ENCODE measurements at regions not wholly inside any gene's neighbourhood (a gene's known extent, or its start where the extent isn't known, plus 50 kb on each side); places are given as distances from the start of the nearest gene placed in this dataset.
"Not testable (repeated sequence)": the region's sequence is repeated elsewhere in the genome, so short reads cannot be mapped to it uniquely, and the experiment has no call there.

DNA sequence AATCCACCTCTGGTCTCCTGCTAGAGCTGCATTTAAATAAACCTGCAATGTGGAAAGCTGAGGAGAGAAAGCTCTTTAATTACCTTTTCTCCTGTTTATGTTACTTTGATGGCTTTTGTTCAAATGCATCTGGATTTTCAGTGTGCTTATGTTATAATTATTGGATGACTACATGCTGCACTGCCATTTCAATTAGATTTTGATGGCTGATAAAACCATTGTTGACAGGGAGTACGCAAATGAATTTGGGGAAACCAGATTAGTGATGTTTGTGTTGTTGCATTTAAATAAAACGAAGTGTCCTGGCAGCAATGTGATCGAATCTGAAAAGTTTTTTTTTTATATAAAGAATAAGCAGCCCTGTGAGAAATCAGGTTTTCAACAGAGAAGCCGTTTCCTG, 799.8 kb downstream of the DIAPH3 start:
- no peak for DNase-seq (ENCODE audit: low read depth)

DNA sequence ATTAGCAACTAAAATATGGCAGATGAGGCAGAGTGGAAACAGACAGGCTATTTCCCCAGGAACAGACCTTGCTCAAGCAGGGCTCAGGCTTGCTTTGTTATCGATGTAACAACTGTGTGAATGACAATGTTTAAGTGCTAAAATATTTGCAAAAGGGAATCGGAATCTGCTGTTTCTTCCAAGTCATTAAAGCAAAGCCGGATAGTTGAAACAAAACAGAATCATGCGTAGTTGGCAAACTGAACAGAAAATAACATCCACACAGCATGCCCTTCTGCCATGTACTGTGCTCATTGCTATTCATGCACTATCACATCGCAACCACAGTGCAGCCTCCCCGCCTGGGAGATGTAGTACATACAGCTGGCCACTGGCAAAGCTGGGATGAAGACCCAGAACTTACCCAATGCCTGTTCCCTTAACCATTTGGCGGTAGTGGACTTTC, 799.1 kb downstream of the DIAPH3 start:
- DNase-seq (ENCODE audit: low read depth): no peak

DNA sequence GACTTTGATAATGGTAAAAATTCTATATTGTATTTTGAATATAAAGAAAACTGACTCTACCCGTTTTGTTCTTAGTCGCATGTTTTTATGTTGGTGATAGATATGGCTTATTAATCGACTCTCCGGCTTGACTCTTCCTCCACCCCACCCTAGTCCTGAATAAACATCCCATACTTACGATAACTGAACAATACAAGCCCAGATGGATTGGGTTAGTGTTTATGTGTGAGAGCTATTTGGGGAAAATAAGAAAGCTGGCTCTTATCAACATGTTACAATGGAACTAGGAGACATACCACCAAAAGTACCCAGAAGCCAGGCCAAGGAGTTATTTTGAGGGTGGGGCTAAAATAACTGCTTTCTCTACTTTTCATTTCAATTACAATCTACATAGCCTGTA, 796.3 kb downstream of the DIAPH3 start:
- DNase-seq (ENCODE audit: low read depth): no peak

DNA sequence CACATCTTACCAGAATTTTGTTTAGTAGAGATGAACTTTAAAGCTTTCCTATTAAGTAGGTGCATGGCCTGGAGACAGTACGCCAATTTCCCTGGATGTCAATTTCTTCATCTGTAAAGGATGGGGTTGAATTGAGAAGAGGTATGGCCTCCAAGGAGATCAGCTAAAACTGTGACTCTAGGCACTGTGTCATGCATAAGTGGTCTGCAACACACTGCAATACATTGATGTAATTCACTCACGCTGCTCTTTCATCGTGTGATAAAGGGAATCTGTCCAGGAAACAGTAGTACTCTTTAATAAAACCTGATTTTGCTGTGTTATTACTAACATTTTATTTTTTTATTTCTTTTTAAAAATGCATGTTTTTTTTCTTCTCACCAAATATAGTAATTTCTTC, 795.8 kb downstream of the DIAPH3 start:
- no peak for DNase-seq (ENCODE audit: low read depth)

DNA sequence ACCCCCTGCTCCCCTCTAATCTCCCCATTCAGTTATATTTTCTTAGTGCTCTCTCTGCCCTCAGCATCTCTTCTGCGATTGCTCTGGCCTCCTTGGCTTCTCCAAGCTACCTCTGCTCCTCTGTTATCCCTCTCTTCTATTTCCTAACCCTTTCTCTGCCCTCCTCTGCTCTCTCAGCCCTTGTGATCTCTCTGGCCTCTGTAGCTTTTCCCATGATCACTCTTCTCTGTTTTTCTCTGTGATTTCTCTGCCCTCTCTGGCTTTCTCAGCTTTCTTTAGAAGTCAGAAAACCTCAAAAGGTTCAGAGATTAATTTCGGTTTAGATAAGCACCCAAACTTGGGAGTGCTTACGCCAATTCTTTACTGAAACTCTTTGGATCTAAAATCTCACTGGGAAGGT, 795.0 kb downstream of the DIAPH3 start:
- no peak for DNase-seq (ENCODE audit: low read depth)

DNA sequence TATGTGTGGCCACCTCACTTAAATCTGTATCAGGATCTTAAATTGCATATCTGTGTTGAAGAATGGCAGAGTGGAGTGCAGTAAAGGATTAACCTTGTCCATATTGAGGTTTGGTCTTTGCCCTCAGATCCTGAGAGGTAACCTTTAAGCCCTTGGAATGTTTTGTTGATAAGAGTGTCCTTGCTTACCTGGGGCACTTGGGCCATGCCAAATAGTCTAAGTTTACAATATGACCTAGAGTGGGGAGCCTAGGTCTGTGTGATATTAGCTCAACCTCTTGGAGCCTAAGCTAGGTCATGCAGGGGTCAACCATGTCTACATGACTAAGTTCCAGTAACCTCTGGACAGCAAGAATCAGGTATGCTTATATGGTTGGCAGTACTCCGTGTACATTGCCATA, 792.5 kb downstream of the DIAPH3 start:
- no peak for DNase-seq (ENCODE audit: low read depth)

DNA sequence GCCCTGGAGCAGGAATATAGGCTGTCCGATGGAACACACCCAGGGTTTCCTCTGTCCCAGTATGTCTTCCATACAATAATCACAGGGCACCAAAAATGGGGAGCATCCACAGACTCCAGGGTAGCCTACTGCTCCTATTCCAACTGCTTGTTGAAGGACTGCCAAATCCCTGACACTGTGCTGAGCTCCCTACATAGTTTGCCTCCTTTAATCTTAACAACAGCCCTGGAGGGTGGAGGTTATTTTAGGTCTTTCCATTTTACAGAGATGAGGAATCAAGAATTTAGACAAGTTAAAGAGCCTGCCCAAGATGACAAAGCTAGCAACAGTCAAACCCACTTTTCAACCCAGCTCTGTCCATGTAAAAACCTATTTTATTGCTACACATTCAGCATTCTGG, 790.4 kb downstream of the DIAPH3 start:
- DNase-seq (ENCODE audit: low read depth): no peak

DNA sequence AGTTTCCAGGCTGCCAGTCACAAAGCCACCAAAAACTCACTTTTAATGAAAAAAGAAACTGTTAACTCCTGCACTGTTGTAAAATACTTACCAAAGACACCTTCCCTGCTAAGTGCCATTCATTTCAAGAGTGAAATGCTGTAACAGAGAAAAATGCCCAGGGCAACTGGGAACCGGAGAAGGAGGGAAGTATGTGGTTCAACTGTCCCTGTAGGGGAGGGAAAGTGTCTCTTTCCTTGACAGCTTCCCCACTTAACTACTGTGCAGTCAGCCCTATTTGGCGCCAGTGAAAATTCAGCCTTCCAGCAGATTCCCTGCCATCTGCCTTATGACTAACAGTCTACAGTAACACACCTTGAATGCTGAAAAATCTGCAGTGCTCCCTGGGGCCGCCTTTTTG, 789.0 kb downstream of the DIAPH3 start:
- DNase-seq (ENCODE audit: low read depth): no peak

DNA sequence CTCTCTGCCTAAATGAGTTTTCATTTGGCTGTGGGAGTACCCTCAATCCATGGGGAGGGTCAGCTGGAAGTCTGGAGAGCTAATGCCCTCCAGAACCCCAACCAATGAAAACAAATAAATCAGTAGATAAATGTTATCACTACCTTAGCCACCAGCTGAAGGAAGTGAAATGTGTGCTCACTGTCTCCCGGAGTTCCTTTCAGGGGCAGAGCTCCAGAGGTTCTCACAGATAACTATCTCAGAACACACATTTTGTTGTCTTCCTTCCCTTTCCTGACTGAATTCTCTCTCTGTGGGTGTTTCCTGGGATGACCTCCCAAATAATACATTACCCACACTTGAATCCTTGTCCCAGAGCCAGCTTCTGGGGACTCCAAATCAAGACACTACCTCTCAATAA, 779.6 kb downstream of the DIAPH3 start:
- DNase-seq (ENCODE audit: low read depth): no peak

DNA sequence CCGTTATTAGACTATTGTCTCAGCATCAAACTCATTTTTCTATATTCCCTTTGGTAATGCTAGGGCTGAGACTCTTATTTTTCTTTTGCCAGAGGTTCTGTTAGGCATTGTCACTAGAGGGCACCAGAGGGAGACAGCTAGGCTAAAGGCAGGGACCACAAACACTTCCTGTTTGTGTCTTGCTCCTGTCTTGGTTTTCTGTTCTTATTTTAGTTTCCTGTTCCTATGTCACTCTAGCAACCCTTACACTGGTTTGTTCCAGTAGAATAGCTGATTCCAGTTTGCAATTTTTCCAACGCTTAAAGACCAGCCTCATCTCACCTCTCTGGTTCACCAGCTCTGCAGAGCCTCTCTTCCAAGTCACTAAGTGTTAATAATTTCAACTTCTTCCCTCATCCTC, 772.0 kb downstream of the DIAPH3 start:
- peak; percentile 4 for DNase-seq (ENCODE audit: low read depth)

DNA sequence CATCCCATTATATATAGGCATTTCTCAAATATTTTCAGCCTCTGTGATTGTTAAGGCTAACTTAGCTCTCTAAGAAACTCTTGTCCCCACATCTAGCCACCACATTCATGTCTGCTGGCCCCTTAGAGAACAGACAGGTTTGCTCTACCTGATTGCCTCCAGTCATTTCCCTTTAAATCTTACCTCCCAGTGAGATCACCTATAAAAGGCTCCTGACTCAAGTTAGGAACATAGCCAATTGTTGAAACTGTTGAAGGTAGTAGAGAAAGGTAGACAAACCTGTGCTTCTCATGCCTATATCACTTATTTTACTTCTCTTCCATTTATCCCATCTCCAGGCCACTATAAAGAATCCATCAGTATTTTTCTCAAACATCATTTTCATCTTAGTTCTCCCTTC, 771.4 kb downstream of the DIAPH3 start:
- DNase-seq (ENCODE audit: low read depth): no peak

DNA sequence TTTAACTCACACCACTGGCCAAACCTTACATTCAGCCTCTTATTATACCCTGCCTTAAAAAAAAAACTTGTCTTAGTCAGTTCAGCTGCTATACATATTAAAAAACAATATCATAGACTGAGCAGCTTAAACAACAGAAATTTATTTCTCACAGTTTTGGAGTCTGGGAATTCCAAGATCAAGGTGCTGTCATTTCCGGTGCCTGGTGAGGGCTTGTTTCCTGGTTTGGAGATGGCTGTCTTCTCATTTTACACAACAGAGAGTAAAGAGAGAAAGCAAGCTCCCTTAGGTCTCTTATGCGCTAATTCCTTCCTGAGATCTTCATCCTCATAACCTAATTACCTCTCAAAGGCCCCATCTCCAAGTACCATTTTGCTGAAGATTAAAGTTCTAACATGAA, 769.2 kb downstream of the DIAPH3 start:
- no peak for DNase-seq (ENCODE audit: low read depth)

DNA sequence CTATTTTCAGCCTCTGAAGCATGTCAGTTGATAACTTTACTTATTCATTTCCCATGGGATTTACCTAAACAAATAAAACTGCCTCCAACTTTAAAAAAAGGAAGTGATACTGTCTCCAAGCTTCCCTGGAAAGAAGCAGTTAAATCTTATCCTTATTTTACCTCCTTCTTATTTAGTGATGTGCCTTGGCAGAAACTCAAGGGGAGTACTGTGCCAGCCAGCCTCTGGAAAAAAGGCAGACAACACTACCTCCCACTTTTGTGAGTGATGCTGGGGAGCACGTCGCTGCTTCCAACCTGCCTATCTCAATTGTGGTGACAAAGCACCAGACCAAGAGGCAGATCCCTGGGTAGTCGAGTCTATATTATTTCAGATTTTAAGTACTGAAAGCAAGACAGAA, 765.6 kb downstream of the DIAPH3 start:
- DNase-seq (ENCODE audit: low read depth): no peak

DNA sequence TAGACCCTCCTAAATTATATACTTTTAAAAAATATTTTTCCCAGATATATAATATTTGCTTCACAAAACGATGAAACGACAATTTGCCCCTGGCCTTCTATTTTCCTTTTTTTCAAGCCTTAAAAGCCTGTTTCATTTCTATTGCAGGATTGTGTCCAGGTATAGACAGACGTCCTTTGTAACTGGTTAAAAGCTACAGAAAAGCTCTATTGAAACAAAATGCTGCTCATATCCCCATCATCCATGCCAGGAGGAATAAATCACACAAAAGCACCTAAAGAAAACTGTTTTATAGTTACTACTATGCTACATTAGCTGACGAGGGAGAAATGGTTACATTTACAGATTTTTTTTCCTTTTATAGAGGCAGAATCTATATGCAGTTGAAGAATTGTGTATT, 765.1 kb downstream of the DIAPH3 start:
- no peak for DNase-seq (ENCODE audit: low read depth)

DNA sequence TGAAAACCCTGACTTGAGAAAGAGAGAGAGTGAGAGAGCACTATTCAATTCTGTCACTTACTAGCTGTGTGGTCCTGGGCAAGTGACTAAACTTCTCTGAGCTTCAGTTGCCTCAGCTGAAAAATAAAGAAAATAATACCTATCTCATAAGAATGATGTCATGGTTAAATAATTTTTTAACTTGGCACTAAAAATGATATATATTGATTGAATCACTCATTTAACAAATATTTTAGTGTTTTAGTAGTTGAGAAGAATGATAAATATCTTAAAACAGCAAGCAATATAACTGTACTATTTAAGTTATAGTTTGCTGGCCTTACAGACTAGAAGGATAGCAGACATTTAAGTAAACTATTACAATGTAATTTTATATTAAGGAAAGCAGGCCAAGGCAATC, 764.2 kb downstream of the DIAPH3 start:
- DNase-seq (ENCODE audit: low read depth): no peak

DNA sequence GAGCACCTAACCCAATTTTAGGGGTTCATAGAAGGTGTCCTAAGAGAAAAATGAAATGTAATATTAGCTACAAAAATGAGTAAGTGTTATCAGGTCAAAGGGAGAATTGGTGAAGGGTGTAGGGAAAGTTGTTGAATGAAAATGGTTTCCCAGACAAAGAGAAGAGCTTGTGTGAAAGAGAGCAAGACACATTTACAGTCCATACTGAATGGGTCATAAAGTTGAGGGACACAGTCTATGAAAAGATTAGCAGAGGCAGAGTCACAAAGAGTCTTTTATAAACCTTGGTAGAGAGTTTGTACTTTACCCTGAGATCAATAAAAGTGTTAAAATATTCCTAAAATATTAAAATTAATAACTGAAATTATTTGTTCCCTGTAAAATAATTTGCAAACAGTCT, 759.4 kb downstream of the DIAPH3 start:
- no peak for DNase-seq (ENCODE audit: low read depth)

DNA sequence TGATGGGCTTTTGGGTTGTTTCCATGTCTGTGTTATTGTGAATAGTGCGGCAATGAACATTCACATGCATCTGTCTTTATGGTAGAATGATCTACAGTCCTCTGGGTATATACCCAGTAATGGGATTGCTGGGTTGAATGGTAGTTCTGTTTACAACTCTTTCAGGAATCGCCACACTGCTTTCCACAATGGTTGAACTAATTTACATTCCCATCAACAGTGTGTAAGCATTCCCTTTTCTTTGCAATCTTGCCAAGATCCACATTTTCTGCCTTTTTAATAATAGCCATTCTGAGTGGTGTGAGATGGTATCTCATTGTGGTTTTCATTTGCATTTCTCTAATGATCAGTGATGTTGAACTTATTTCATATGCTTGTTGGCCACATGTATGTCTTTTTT, 756.5 kb downstream of the DIAPH3 start:
- DNase-seq (ENCODE audit: low read depth): not testable (repeated sequence)

DNA sequence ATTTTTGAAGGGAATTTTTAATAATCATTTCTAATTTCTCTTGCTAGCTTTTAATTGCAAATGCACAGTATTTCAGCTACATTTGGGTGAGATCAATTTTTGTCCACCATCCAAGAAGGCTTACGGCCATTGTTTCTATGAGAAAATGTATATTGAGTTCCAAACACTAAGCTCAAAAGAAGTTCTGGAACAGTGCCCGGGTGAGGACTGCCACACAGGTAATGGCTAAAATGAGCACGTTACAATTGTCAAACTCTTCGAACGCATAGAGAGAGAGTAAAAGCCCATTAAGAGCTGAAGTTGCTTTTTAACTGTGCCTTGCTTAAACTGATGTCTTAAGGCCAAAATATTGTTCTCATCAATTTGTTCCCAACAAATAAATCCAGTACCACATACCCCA, 755.0 kb downstream of the DIAPH3 start:
- DNase-seq (ENCODE audit: low read depth): no peak

DNA sequence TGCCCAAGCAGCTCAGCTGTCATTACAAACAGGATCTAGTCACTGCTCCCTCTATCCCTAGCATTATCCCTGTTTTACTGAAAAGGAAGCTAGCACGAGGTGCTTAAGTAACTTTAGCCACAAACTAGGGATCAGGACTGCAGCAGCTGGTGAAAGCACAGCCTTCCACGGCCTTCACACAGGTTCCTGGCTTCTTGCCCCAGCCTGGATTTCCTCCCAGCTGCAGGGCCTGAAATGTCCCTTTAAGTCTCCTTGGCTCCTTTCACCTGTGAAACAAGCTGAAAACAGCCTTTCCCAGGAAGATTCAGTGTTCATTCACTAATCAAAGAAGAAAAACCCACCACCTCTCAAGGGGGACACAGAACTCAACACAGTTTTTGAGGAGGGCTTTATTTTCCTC, 754.5 kb downstream of the DIAPH3 start:
- DNase-seq (ENCODE audit: low read depth): no peak

DNA sequence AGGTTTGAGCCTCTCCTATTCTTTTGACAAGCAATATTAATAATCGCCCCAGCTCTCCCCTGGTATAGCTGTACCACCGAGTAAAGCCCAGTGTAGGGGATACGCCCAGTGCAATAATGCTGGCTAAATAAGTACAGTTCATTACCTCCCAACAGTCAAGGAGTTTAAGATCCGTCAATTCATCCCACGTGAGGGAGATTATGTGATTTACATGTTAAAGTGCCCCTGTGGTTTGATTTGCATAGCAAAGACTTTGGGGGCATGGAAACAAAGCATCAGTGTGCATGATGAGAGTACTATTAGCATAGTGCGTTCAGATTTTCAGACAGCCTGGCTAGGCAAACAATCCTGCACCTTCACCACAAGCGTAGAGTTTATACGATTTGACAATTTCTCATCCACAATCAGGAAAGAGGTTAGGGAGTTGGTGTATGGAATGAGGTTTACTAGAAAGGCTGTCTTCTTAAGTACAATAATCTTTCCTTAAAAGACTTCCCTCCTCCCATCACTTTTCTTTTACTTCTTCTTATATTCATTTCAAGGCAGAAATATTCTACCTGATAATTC, 754.0 kb downstream of the DIAPH3 start:
- DNase-seq (ENCODE audit: low read depth): no peak

DNA sequence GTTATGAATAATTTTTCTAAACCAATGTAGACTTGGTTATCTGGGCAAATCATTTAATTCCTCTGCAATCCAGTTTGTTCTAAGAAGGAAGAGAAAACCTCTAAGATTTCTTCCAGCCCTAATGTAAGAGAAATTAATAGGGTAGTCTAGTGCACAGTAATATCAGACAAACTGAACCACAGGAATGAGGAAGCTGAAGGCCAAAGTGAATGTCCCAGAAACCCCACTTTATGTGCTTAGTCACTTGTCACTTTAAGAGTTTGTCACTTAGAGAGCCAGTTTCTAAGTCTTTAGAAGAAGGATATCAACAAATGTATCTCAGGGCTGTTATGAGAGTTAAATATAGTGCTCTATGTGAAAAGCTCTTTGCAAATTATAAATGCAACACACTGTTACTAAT, 750.6 kb downstream of the DIAPH3 start:
- DNase-seq (ENCODE audit: low read depth): no peak

DNA sequence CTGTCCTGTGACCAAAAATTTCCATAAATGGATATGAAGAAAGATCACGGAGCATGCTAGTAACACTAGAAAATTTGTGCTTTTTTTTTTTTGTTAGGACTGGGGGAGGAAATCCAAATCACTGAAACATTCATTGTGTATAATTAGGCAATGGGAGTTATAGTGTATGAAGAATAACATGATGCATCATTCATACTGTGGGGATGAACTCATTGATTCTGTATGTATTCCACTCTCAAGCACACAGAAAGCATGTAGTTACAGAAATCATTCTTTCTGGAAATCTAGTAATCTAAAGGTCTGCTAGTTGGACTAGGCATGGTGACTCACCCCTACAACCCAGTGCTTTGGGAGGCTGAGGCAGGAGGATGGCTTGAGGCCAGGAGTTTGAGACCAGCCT, 749.7 kb downstream of the DIAPH3 start:
- DNase-seq (ENCODE audit: low read depth): no peak

DNA sequence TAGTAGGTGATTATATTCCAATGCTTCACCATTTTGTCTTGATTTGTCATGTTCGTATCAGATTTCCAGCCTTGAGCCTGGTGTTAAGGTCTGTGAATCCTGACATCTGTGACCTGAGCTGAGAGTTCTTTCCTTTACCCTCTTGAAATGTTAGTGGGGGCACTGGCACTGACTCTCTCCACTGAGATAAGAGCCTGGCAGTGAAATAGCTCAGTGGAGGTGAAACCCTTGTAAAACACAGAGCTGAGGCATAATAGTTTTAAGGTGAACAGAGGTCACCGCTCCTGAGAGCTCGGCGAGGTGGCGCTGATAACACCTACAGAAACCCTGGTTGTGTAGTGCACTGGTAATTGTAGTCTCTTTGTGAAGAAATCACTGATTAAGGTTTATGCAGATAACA, 748.2 kb downstream of the DIAPH3 start:
- DNase-seq (ENCODE audit: low read depth): no peak

DNA sequence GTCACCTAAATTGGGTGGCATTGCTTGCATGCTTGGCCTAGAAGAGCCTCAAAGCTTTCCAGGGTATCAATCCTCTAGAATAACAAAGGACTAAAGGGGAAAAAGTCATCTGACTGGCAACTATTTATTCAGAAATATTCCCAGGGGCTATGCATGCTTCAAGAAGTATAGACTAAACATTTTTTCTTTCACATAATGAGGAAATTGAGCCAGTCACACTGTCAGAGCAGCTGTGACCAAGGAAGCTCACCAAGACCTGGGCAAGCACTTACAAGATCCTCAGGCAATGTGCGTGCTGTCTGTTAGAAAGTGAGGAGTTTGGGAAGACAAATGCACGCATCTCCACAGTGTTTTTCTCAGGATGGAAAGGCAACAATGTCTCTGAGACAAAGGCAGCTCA, 747.2 kb downstream of the DIAPH3 start:
- DNase-seq (ENCODE audit: low read depth): no peak

DNA sequence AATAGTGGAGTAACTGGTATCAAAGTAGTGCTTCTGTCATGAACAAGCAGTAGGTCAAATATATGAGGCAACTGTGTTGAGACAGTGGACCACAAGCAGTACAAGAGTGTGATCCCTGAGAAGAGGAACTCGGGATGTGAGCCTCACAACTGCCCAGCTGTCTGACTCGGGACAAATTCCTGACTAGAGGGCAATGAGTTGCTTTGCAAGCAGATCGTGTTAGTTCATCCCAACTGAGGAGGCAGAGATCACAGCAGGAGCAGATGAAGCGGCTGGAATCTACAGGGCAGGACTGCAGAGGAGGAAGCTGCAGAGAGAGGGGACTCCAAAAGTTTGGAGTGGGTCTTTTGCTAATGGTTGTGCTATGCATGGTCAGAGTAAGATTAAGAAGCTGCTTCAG, 741.1 kb downstream of the DIAPH3 start:
- no peak for DNase-seq (ENCODE audit: low read depth)

Measured in activated T-helper 1 cell treated with Interleukin-2 at 50 U/mL for 16 hours (primary cell).